HG02798 (cell line): ENCODE measurements at regions not wholly inside any gene's neighbourhood (a gene's known extent, or its start where the extent isn't known, plus 50 kb on each side); places are given as distances from the start of the nearest gene placed in this dataset.
A peak's percentile ranks its signal among the peaks of the same experiment; 100 is the strongest.
"Not testable (repeated sequence)": the region's sequence is repeated elsewhere in the genome, so short reads cannot be mapped to it uniquely, and the experiment has no call there.

Experiments used
- ATAC-seq: cut with Tn5 transposase; IDR thresholded peaks from one replicate; pipeline ENCODE4 v1.9.1; 2021; ENCODE audit warnings: mild to moderate bottlenecking; ENCODE audit not compliant: unreplicated experiment, poor library complexity

DNA sequence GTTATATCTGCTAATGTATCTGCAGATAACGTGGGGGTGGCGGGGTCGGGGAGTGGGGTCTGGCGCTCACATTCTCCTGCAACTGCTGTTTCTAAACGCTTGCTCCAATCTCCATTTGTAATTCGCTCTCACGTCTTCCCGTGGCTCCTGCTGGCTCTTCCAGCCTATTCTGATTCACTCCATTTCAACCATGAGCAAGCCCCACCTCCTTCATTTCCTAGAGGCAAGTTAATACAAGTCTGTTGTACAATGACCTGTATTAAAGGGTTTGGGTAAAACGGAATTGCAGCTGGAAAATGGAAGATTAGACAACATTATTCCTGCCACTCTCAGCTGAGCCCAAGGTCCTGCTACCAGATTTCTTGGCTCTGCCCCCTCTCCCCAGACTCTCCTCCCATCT lies 132.3 kb downstream of the CSNK2A3 start:
- no peak for ATAC-seq

DNA sequence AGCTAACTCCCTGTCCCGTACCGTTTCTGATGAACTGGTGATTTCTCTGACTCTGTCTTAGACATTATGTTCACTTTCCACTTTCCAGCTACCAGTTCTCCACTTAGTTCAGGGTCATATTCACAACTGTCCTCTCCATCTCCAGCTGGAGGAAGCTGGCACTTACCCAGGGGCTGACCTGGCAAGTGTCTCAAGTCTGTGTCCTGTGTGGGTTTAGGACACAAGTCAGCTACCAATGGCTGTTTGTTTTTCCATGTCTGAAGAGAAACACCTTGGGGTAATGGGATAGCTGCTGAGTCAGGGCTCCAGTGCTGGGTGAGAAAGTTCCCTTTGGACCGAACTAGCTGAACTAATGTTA lies 134.4 kb downstream of the CSNK2A3 start:
- ATAC-seq = no peak

DNA sequence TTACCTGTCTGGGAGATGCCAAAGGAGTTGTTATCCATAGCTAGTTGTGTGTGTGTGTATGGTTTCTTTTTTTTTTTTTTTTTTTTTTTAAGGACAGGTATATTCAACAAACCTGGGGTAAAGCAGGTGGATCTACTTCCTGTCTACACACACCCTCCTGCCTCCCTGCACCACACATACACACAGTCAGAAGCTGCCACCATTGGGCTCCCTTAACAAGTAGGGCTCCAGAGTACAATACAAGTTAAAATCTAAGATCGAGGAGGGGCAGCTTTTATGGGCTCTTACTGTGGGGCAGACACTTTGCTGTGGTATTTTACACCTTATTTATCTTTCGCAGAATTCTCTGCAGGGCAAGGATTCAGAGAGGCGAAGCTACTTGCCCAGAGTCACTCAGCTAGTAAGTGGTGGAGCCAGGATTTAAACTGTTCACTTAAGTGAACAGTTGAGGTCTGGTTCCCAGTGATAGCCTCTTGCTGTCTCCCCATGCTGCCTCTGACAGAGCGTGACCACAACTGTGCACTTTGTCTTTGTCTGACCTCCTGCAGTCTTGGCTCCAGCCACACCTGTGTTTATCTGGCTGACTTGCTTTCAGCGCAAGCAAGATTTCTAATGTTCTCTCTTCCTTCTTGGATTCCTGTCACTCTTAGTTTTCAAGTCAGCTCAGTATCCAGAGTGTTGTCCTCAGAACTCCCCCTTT lies 135.0 kb downstream of the CSNK2A3 start:
- ATAC-seq = peak; percentile 59

DNA sequence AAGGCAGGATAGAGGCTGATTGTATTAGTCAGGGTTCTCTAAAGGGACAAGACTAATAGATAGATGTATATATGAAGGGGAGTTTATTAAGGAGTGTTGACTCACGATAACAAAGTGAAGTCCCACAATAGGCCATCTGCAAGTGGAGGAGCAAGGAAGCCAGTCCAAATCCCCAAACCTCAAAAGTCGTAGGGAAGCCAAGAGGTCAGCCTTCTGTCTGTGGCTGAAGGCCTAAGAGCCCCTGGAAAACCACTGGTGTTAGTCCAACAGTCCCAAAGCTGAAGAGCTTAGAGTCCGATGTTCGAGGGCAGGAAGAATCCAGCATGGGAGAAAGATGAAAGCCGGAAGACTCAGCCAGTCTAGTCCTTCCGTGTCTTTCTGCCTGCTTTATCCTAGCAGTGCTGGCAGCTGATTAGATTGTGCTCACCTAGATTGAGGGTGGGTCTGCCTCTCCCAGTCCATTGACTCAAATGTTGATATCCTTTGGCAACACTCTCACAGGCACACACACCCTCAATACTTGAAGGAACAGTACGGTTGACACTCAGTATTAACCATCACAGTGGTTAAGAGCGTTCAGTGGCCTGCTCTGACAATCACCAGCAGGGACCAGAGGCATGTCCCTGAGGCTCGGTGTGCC lies 135.6 kb downstream of the CSNK2A3 start:
- ATAC-seq = no peak

DNA sequence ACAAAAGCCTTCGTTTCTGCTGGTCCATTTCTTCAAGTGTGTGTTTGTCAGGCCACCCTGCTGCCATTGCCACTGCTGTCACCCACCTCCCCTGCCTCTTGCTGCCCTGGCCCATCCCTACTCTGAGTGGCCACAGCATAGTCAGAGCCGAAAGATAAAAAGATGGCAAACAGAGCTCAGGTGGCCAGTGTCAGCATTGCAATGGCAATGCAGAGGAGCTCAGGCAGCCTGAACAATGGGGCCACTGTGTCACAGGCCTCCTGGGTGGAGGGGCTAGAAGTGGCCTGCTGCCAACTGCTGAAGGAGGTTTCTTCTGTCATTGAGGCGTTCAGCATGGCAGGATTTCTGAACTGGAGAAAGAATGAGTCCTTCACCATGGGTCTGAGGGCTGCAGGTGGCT lies 137.1 kb downstream of the CSNK2A3 start:
- no peak for ATAC-seq

DNA sequence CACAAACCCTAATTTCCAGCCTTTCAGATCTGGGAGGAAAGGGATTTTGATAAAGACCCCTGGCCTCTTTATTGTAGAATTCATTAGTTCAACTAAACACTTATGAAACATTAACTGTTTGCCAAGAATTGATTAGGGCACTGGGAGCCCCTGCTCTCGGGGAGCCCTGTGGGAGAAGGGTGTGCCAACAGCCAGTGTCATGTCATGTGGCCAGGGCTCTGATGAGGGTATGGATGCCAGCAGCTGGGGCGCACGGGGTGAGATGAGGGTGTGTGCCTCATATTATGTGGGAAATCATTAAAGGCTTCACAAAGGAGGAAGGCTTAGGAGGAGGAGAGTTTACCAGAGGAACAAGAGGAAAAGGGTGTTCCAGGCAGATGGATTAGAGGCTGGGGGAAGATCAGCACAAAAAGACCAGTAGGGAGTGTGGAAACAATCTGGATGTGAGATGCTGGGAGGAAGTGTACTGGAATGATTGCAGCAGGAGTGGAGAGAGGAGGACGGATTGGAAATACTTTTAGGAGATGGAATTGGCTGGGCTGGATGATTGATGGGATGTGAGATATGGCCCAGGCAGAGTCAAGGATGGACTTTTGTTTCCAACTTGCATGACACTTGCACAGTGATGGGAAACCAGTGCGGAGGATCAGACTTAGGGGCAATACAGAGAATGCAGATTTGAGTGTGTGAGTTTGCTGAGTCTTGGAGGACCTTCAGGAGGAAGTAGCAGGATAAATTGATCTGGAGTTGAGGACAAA lies 137.8 kb downstream of the CSNK2A3 start:
- ATAC-seq = no peak

DNA sequence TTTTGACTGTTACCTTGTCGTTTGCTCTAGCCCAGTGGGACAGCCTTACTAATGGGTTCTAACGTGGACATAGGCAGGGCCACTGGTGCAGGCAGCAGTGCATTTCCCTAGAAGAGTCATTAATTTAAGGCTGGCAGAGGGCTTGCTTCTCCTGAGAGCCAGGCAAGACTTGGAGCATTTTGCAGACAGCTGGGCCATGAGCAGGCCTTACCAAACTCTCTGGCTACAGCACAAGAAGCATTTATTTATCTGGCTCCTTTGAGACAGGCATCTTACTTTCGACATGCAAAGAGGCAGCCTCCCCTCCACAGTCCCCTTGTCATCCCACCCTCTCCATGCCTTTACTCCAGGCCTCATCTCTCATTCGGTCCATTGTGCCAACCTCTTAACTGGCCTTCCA lies 139.9 kb downstream of the CSNK2A3 start:
- no peak for ATAC-seq

DNA sequence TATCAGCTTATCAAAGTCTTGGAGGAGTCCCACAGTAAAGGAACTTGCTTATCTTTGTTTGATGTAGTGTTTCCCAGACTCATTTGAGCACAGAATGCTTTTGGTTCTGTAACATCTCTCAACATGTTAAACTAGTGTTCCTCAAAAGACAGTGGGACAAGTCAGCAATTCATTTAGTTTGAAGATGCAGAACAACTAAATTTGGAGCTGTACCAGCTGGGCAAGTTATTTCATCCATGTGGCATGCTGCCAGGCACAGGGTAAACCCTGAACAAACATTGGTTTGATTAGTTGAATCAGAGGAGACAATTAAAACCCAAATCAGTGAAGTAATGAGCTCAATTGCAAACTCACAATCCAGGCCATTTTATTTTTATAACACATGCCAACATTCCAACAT lies 141.2 kb downstream of the CSNK2A3 start:
- no peak for ATAC-seq

DNA sequence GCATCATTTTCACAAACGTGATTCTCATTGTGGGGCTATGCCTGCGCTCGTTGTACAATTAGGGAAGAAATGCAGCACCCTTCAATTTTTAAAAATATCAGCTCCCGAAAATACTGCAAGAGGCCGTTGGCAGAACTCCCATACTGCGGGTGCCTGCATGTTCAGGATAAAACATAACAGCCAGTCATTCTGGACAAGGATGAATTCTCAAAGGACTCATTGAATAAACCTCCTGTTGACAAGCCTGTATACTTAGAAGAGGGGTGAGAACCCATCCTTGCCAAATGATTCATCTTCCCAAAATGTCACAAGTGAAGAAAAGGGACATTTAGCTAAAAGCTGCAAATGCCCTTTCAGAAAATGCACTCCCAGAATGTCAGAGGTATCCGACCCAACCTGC lies 141.9 kb downstream of the CSNK2A3 start:
- no peak for ATAC-seq

DNA sequence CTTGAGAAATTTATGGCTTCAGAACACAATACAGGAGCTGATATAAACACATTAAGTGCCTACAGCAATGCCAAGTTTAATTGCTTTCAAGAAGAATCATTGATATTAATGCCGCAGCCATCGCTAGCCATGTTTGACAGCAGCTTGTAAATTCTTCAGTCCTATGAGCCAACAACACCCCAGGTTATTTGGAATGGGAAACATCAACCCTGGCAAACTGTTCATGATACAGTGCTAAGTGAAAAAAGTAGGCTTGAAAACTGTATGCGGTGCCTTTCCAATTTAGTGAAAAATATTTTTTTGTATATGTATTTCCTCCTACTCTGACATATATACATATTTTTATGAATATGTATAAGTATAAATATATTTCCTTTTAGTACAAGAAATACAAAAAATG lies 142.6 kb downstream of the CSNK2A3 start:
- no peak for ATAC-seq

DNA sequence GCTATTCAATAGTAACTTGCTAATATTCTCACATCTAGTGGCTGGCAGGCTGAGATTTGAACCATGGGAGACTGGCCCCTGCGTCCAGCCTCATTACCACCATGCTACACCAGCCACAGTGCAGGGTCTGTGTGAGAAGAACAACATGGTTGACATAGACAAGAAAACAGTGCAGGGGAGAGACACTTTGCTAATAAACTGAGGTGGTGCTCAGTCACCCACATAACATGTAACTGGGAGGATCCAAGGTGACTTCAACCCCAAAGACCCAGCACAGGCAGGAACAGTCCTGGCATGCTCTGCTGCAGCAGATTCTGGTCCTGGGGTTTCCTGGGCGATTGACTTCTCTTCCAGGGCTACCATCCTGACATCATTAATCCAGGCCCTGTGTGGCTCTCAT lies 143.1 kb downstream of the CSNK2A3 start:
- no peak for ATAC-seq

DNA sequence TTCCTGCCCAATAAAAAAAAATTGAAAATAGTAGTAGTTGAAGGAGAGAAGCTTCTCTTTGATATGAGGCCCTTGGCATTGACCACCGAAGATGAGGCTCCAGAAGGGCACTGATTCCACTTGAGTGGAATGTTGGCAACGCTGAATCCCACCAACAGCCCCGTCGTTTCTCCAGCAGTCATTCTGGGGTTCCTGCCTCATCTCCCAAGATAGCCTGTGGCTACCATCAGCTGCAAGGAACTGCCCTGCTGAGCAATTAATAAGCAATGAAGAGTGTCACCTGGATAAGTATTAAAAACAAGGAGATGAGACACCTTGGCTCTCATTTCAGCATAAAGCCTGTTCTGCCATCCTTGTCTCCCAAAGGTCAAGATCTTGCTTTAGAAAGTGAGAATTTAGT lies 144.1 kb downstream of the CSNK2A3 start:
- no peak for ATAC-seq

DNA sequence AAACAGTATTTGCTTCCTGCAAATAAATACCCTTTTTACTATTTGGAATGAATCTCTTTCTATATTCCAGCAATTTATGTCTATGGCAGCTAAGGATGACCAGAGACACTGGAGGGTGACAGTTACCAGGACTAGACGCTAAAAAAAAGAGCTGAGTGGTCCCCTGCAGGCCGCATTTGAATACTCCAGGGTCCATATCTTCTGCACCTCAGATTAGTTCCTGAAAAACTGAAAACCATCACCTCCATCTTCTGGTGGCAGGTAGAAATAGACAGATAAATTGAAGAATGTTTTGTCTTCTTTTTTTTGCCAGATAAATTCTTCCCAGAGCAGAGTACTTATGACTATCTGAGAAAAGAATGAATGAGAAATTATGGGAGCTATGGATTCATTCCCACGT lies 145.6 kb downstream of the CSNK2A3 start:
- ATAC-seq = no peak

DNA sequence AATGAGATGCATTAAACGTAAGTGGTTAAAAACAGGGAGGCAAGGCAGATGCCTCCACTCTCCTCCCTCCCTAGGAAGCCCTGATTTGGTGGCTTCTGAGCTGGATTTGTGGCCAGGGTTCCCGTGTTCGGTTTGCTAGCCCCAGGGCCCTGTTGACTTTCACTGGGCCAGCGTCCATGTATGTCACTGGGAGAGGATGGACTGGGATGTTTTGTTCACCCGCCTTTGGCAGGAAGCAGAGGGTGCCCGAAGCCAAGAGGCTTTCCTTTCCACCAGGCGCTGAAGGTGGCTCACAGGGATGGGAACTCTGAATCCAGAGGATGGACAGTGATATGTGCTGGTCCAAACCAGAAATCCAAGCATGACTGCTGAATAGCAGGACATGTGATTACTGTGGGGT lies 146.6 kb downstream of the CSNK2A3 start:
- ATAC-seq = no peak

DNA sequence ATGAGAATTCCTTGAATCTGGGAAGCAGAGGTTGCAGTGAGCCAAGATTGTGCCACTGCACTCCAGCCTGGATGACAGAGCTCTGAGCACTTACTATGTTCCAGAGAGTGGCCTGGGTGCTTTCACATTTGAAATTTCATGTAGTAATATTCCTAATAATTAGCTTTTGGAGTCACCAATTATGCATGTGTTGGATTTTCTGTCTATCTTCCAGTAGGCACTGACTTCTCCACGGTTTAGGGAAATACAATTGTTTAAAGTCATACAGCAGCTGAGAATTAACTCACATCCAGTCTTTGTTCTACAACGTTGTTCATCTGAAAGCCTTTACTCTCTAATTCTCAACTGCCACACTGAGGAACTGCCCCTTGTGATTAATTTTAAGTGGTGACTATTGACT lies 150.2 kb downstream of the CSNK2A3 start:
- ATAC-seq = no peak

DNA sequence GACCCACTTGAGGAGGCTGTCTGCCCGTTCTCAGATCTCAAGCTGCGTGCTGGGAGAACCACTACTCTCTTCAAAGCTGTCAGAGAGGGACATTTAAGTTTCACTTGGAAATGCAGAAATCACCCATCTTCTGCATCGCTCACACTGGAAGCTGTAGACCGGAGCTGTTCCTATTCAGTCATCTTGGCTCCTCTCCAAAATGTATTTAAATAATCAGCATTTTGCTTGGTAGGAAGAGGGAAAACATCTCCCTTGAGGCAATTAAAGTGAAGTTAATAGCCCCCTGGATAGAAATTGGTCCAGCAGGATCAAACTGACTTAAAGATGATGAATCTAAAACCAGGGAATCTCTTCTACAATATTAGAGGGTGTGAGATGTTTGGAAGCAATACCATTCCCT lies 151.7 kb downstream of the CSNK2A3 start:
- ATAC-seq = not testable (repeated sequence)

DNA sequence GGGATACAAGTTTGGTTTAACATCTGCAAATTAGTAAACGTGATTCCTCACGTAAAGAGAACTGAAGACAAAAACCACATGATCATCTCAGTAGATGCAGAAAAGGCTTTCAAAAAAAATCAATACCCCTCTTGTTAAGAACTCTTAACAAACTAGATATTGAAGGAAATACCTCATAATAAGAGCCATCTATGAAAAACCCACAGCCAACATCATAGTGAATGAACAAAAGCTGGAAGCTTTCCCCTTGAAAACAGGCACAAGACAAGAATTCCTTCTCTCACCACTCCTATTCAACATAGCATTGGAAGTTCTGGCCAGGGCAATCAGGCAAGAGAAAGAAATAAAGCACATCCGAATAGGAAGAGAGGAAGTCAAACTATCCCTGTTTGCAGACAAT lies 160.5 kb downstream of the CSNK2A3 start:
- no peak for ATAC-seq

DNA sequence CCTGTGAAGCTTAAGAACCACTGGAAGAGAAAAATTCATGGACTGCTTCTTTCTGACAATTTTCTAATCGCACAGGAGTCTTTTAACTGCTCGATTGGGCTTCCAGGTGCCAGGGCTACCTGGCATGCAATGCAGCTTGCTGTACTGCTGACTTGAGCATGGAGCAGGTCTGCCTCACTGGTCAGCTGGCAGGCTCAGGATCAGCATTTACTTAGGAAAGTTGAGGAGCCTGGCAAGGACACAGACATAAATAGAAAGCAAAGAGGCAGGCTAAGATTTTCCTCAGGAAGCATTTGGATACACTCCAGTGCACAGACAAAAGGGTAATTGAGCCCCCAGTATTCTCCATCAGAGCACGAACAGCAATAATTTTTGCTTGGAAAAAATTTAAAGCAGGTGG lies 163.5 kb downstream of the CSNK2A3 start:
- ATAC-seq = no peak

DNA sequence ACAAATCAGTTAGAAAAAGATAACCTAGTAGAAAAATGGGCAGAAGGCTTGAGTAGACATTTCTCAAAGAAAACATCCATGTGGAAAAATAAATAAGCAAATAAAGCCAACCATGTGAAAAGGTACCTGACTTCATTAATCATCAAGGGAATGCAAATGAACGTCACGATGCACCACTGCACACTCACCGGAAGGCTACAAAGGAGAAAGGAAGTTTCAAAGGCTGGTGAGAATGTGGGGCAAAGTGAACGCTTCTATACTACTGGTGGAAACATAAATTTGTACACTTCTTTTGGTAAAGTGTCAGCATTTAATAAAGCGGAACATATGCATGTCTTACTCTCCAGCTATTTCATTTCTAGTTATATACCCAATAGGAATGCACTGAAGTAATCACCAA lies 166.8 kb downstream of the CSNK2A3 start:
- ATAC-seq = no peak

DNA sequence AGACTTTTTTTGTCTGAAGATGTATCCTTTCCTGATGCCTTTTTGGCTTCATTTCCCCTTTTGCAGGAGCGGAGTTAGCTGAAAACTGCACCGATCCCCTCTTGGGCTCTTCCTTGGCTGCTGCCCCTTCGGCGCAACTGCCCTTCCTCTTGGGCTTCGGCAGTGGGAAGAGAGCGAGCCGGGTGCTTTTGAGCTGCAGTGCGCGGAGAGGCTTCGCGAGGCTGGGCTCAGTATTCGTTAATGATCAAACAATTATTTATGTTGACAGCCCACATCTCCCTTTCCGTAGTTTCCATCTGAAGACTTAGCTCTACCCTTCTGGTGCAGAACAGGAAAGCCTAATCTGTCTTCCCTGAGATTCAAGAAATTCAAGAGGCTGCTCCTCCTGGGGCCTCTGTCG lies 170.8 kb downstream of the CSNK2A3 start:
- ATAC-seq = no peak

DNA sequence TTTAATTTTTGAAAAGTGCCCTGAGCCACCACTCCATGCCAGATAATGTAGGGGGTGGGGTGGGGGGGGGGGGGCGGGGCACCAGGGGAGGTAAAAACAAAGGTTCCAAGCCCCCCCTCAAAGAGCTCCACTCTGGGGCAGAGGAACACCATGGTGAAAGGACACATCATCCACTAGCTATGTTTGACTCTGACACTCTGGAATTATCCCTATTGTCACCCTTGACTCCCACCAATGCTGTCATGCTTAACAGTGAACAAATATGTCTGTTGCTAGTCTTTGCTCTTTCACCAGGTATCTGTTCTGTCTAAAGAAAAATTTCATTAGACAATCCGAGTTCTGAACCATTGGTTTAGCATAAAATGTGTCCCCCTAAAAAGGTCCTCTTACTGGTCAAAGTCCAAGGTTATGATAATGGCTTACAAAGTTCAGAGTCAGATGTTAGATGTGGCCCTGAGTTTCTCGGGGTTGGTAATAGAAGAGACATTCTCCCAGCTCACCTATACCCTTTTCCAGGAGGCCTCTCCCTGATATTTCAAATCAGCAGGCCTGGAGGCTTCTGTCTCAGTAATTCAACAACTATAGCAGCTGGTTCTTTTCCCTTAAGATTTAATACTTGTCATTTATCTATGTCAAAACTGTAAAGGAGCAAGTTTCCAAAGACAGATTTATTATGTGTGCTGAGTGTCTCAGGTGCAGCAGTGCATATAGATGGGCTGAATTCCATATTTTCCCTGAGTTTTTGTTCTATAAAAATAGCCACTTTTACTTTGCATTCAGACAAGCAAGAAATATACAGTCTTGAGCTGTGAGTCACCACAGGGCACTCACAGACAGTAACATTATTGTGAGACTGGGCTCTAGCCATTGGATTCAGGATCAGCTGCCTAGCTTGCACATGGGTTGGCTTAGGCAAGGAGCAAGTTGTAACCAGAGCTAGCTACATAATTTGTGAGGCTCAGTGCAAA lies 174.1 kb downstream of the CSNK2A3 start:
- ATAC-seq = no peak
